IMR-90 (cell line): ENCODE measurements at regions not wholly inside any gene's neighbourhood (a gene's known extent, or its start where the extent isn't known, plus 50 kb on each side); places are given as distances from the start of the nearest gene placed in this dataset.

Experiments used
- ATAC-seq: fragments of 200-7000 bp; cut with Tn5 transposase; 2 replicates; pipeline ENCODE4 v1.9.1; 2020; ENCODE audit warnings: low read depth, mild to moderate bottlenecking, moderate library complexity
- BruUV-seq: library from RNA; stranded (reverse); fragments of 400-500 nt; replicated peaks from 2 replicates; lab custom pipeline; 2021; lab: Mats Ljungman, UMichigan
- CTCF ChIA-PET: fragments of 300-600 bp; formaldehyde crosslinking; extraction: SDS; loops from one replicate; lab custom pipeline; 2021; ENCODE audit warnings: antibody characterized with exemption; lab: Yijun Ruan, JAX
- POLR2A ChIA-PET: fragments of 300-600 bp; sonication (Branson Sonifier 250); formaldehyde crosslinking; loops from one replicate; lab custom pipeline; 2022; ENCODE audit warnings: antibody characterized with exemption; ENCODE audit not compliant: unreplicated experiment; lab: Charles Lee
- DNase-seq: peaks from one replicate; pipeline ENCODE4 v3.0.0; 2013
- H2AFZ ChIP-seq: replicated peaks from 2 replicates; pipeline ENCODE3; 2013; ENCODE audit warnings: low read length, mild to moderate bottlenecking; ENCODE audit not compliant: poor library complexity
- H2AK5ac ChIP-seq: 2 replicates; pipeline ENCODE4 v1.6.1; 2013; ENCODE audit warnings: low read depth, low read length, inconsistent platforms
- H2AK9ac ChIP-seq: replicated peaks from 2 replicates; pipeline ENCODE3; 2013; ENCODE audit warnings: mild to moderate bottlenecking, low read depth, low read length, moderate library complexity; ENCODE audit not compliant: poor library complexity
- H2BK120ac ChIP-seq: 2 replicates; pipeline ENCODE4 v1.6.1; 2013; ENCODE audit warnings: low read depth, low read length, inconsistent platforms
- H2BK15ac ChIP-seq: 3 replicates; pipeline ENCODE4 v1.6.1; 2013; ENCODE audit warnings: low read depth, low read length, inconsistent platforms
- H2BK20ac ChIP-seq: 2 replicates; pipeline ENCODE4 v1.6.1; 2013; ENCODE audit warnings: low read depth, mild to moderate bottlenecking, inconsistent platforms, low read length, moderate library complexity
- H2BK5ac ChIP-seq: 2 replicates; pipeline ENCODE4 v1.6.1; 2013; ENCODE audit warnings: mild to moderate bottlenecking, low read depth, low read length, inconsistent platforms; ENCODE audit not compliant: poor library complexity, severe bottlenecking
- H3K14ac ChIP-seq: replicated peaks from 2 replicates; pipeline ENCODE4 v1.6.1; 2013; ENCODE audit warnings: low read depth, low read length, inconsistent platforms
- H3K18ac ChIP-seq: 2 replicates; pipeline ENCODE4 v1.6.1; 2013; ENCODE audit warnings: low read depth, low read length, control low read depth
- H3K23ac ChIP-seq: 2 replicates; pipeline ENCODE4 v1.6.1; 2013; ENCODE audit warnings: low read depth, low read length, inconsistent platforms
- H3K27ac ChIP-seq: 2 replicates; pipeline ENCODE4 v1.5.1; 2013; ENCODE audit warnings: mild to moderate bottlenecking, control low read depth, low read length; ENCODE audit not compliant: insufficient read depth
- H3K27me3 ChIP-seq: 2 replicates; pipeline ENCODE4 v1.6.1; 2013; ENCODE audit warnings: low read length; ENCODE audit not compliant: control insufficient read depth, insufficient read depth
- H3K36me3 ChIP-seq: 2 replicates; pipeline ENCODE4 v1.6.1; 2013; ENCODE audit warnings: low read length, mixed read lengths; ENCODE audit not compliant: control insufficient read depth, insufficient read depth
- H3K4ac ChIP-seq: 2 replicates; pipeline ENCODE4 v1.6.1; 2013; ENCODE audit warnings: low read depth, low read length, inconsistent platforms
- H3K4me1 ChIP-seq: 2 replicates; pipeline ENCODE4 v1.6.1; 2013; ENCODE audit warnings: low read length, mixed read lengths; ENCODE audit not compliant: control insufficient read depth, insufficient read depth
- H3K4me2 ChIP-seq: 2 replicates; pipeline ENCODE4 v1.6.1; 2013; ENCODE audit warnings: low read depth, mild to moderate bottlenecking, control low read depth, low read length, moderate library complexity
- H3K4me3 ChIP-seq: 2 replicates; pipeline ENCODE4 v1.5.1; 2013; ENCODE audit warnings: low read depth, mild to moderate bottlenecking, control low read depth, low read length, moderate library complexity; ENCODE audit not compliant: insufficient read depth
- H3K56ac ChIP-seq: 2 replicates; pipeline ENCODE4 v1.6.1; 2013; ENCODE audit warnings: low read length, inconsistent platforms; ENCODE audit not compliant: insufficient read depth; ENCODE audit errors: extremely low read depth
- H3K79me1 ChIP-seq, 2 experiments: 2 replicates each; pipeline ENCODE4 v1.6.1; 2013; ENCODE audit warnings: low read length in 2 of 2, inconsistent platforms in 1 of 2, low read depth in 1 of 2
- H3K9ac ChIP-seq: 2 replicates; pipeline ENCODE4 v1.6.1; 2013; ENCODE audit warnings: low read depth, low read length, control low read depth
- H3K9me1 ChIP-seq: 2 replicates; pipeline ENCODE4 v1.6.1; 2013; ENCODE audit warnings: low read length, inconsistent platforms; ENCODE audit not compliant: insufficient read depth
- H3K9me3 ChIP-seq: 2 replicates; pipeline ENCODE4 v1.6.1; 2013; ENCODE audit warnings: low read length; ENCODE audit not compliant: control insufficient read depth, insufficient read depth
- H4K20me1 ChIP-seq: 2 replicates; pipeline ENCODE4 v1.6.1; 2013; ENCODE audit warnings: low read length, inconsistent platforms; ENCODE audit not compliant: insufficient read depth
- H4K5ac ChIP-seq: 2 replicates; pipeline ENCODE4 v1.6.1; 2013; ENCODE audit warnings: mild to moderate bottlenecking, low read depth, low read length, control low read depth
- H4K8ac ChIP-seq, 2 experiments: 2 replicates each; pipeline ENCODE4 v1.6.1; 2013; ENCODE audit warnings: low read depth in 2 of 2, low read length in 2 of 2, control low read depth in 1 of 2, inconsistent platforms in 1 of 2
- H4K91ac ChIP-seq: 2 replicates; pipeline ENCODE4 v1.6.1; 2013; ENCODE audit warnings: low read depth, low read length, inconsistent platforms; ENCODE audit not compliant: insufficient read depth
- SMC3 ChIP-seq: fragments of 150-350 bp; IDR thresholded peaks from 2 replicates; pipeline ENCODE4 v1.6.1; 2016; ENCODE audit warnings: low read depth, mild to moderate bottlenecking, antibody characterized with exemption, low read length, moderate library complexity
- dilution Hi-C: fragments of 300-500 bp; cut with HindIII; formaldehyde crosslinking; loops from one replicate; pipeline ENCODE4 v1.14.3; 2018; ENCODE audit warnings: low sequenced_read_pairs; ENCODE audit not compliant: unreplicated experiment
- in situ Hi-C: fragments of 300-500 bp; cut with MboI; formaldehyde crosslinking; loops from 3 replicates; pipeline ENCODE4 v1.14.3; 2019; ENCODE audit warnings: low sequenced_read_pairs, inconsistent platforms, mixed read lengths
- intact Hi-C: fragments of 100-400 bp; cut with micrococcal nuclease; formaldehyde crosslinking; loops from 2 replicates; pipeline ENCODE4 v1.10.0; 2022

DNA sequence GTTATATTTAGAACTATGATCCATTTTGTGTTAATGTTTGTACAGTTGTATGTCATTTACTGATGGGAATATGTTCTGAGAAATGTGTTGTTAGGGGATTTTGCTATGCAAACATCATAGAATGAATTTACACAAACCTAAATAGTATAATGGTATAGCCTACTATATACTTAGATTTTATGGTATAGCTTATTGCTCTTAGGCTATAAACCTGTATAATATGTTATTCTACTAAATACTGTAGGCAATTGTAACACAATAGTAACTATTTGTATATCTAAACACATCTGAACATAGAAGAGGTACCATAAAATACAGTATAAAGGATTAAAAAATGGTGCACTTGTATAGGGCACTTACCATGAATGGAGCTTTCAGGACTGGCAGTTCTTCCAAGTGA is 105.4 kb upstream of the GRIN2B start:
- no peak overlapping the region for H3K9ac ChIP-seq
- no peak overlapping the region for H3K4ac ChIP-seq
- ChIA-PET POLR2A (no interaction called here), CTCF (no interaction called here)
- dilution Hi-C loops = no loop called here
- no peak overlapping the region for H2AK9ac ChIP-seq
- no peaks in the 10 kb centered on the region for H3K9me3 ChIP-seq
- no peak for TF ChIP-seq SMC3
- no peaks in the 10 kb centered on the region for H3K79me1 ChIP-seq
- no peaks in the 10 kb centered on the region for H3K27me3 ChIP-seq
- no peak overlapping the region for H3K18ac ChIP-seq
- ATAC-seq (no peak), DNase-seq (no peak)
- no peak overlapping the region for H2BK5ac ChIP-seq
- H3K4me3 ChIP-seq = no peak overlapping the region
- intact Hi-C loops = no loop called here
- H2BK120ac ChIP-seq = no peak overlapping the region
- H4K8ac ChIP-seq = no peak overlapping the region
- no TSS peak for BruUV-seq
- no peak overlapping the region for H3K4me2 ChIP-seq
- no peak overlapping the region for H3K23ac ChIP-seq
- no peak overlapping the region for H2BK20ac ChIP-seq
- H4K91ac ChIP-seq = no peak overlapping the region
- in situ Hi-C loops = no loop called here
- no peaks in the 10 kb centered on the region for H3K9me1 ChIP-seq
- no peak overlapping the region for H3K14ac ChIP-seq
- no peaks in the 10 kb centered on the region for H3K4me1 ChIP-seq
- no peaks in the 10 kb centered on the region for H4K20me1 ChIP-seq
- no peaks in the 10 kb centered on the region for H3K36me3 ChIP-seq
- no peak overlapping the region for H4K5ac ChIP-seq
- H3K27ac ChIP-seq = no peak overlapping the region
- no peak overlapping the region for H3K56ac ChIP-seq
- H2AK5ac ChIP-seq = no peak overlapping the region
- H2AFZ ChIP-seq = no peak overlapping the region
- H2BK15ac ChIP-seq = no peak overlapping the region
